ENCODE measurements at regions not wholly inside any gene's neighbourhood (a gene's known extent, or its start where the extent isn't known, plus 50 kb on each side); places are given as distances from the start of the nearest gene placed in this dataset.
"Not testable (repeated sequence)": the region's sequence is repeated elsewhere in the genome, so short reads cannot be mapped to it uniquely, and the experiment has no call there.

- no peak for DNase-seq
- in situ Hi-C loops (cut with HindIII; ENCODE audit: low pct_ligation_motif_present, low pct_unique_long_range_greater_than_20kb, low sequenced_read_pairs) = no loop called here
These were observed 202.5 kb upstream of the SHH start for GRCh38 chr7:156014808-156015207.

GRCh38 chr7:156014201-156014600 lies 201.9 kb upstream of the SHH start:
- in situ Hi-C loops (cut with HindIII; ENCODE audit: low pct_ligation_motif_present, low pct_unique_long_range_greater_than_20kb, low sequenced_read_pairs) = no loop called here
- DNase-seq = no peak

GRCh38 chr7:156012412-156012811 lies 200.1 kb upstream of the SHH start:
- no peak for DNase-seq
- in situ Hi-C loops (cut with HindIII; ENCODE audit: low pct_ligation_motif_present, low pct_unique_long_range_greater_than_20kb, low sequenced_read_pairs) = no loop called here

GRCh38 chr7:156009569-156009968 lies 197.3 kb upstream of the SHH start:
- DNase-seq = no peak
- in situ Hi-C loops (cut with HindIII; ENCODE audit: low pct_ligation_motif_present, low pct_unique_long_range_greater_than_20kb, low sequenced_read_pairs) = no loop called here

- in situ Hi-C loops (cut with HindIII; ENCODE audit: low pct_ligation_motif_present, low pct_unique_long_range_greater_than_20kb, low sequenced_read_pairs); DNase-seq: not testable (repeated sequence)
These were observed 194.6 kb upstream of the SHH start for GRCh38 chr7:156006876-156007275.

- in situ Hi-C loops (cut with HindIII; ENCODE audit: low pct_ligation_motif_present, low pct_unique_long_range_greater_than_20kb, low sequenced_read_pairs) = no loop called here
- no peak for DNase-seq
These were observed 193.8 kb upstream of the SHH start for GRCh38 chr7:156006024-156006423.

GRCh38 chr7:156005202-156005691 lies 193.0 kb upstream of the SHH start:
- DNase-seq = no peak
- in situ Hi-C loops (cut with HindIII; ENCODE audit: low pct_ligation_motif_present, low pct_unique_long_range_greater_than_20kb, low sequenced_read_pairs) = no loop called here

- in situ Hi-C loops (cut with HindIII; ENCODE audit: low pct_ligation_motif_present, low pct_unique_long_range_greater_than_20kb, low sequenced_read_pairs) = no loop called here
- no peak for DNase-seq
These were observed 192.3 kb upstream of the SHH start for GRCh38 chr7:156004265-156005201.

GRCh38 chr7:156003220-156004162 lies 191.2 kb upstream of the SHH start:
- no peak for DNase-seq
- in situ Hi-C loops (cut with HindIII; ENCODE audit: low pct_ligation_motif_present, low pct_unique_long_range_greater_than_20kb, low sequenced_read_pairs) = no loop called here

GRCh38 chr7:156002362-156003066 lies 190.3 kb upstream of the SHH start:
- DNase-seq = no peak
- in situ Hi-C loops (cut with HindIII; ENCODE audit: low pct_ligation_motif_present, low pct_unique_long_range_greater_than_20kb, low sequenced_read_pairs) = no loop called here

- in situ Hi-C loops (cut with HindIII; ENCODE audit: low pct_ligation_motif_present, low pct_unique_long_range_greater_than_20kb, low sequenced_read_pairs) = no loop called here
- no peak for DNase-seq
These were observed 189.4 kb upstream of the SHH start for GRCh38 chr7:156001496-156002260.

- in situ Hi-C loops (cut with HindIII; ENCODE audit: low pct_ligation_motif_present, low pct_unique_long_range_greater_than_20kb, low sequenced_read_pairs) = no loop called here
These were observed 188.5 kb upstream of the SHH start for GRCh38 chr7:156000601-156001396.

GRCh38 chr7:155999631-156000489 lies 187.6 kb upstream of the SHH start:
- in situ Hi-C loops (cut with HindIII; ENCODE audit: low pct_ligation_motif_present, low pct_unique_long_range_greater_than_20kb, low sequenced_read_pairs) = no loop called here
- DNase-seq = no peak

More at GRCh38 chr7:156000601-156001396, 188.5 kb upstream of the SHH start:
- no peak for DNase-seq

GRCh38 chr7:155998766-155999630 lies 186.7 kb upstream of the SHH start:
- DNase-seq = no peak
- in situ Hi-C loops (cut with HindIII; ENCODE audit: low pct_ligation_motif_present, low pct_unique_long_range_greater_than_20kb, low sequenced_read_pairs) = no loop called here

- no peak for DNase-seq
- in situ Hi-C loops (cut with HindIII; ENCODE audit: low pct_ligation_motif_present, low pct_unique_long_range_greater_than_20kb, low sequenced_read_pairs) = no loop called here
These were observed 186.0 kb upstream of the SHH start for GRCh38 chr7:155998328-155998691.

Measured in ACHN (cell line).